NCI-H69 (cell line): ENCODE measurements at regions not wholly inside any gene's neighbourhood (a gene's known extent, or its start where the extent isn't known, plus 50 kb on each side); places are given as distances from the start of the nearest gene placed in this dataset.
"Not testable (repeated sequence)": the region's sequence is repeated elsewhere in the genome, so short reads cannot be mapped to it uniquely, and the experiment has no call there.

ENCODE experiments used
- DNase-seq: peaks from one replicate; lab custom pipeline; 2025; lab: John Stamatoyannopoulos, UW

DNA sequence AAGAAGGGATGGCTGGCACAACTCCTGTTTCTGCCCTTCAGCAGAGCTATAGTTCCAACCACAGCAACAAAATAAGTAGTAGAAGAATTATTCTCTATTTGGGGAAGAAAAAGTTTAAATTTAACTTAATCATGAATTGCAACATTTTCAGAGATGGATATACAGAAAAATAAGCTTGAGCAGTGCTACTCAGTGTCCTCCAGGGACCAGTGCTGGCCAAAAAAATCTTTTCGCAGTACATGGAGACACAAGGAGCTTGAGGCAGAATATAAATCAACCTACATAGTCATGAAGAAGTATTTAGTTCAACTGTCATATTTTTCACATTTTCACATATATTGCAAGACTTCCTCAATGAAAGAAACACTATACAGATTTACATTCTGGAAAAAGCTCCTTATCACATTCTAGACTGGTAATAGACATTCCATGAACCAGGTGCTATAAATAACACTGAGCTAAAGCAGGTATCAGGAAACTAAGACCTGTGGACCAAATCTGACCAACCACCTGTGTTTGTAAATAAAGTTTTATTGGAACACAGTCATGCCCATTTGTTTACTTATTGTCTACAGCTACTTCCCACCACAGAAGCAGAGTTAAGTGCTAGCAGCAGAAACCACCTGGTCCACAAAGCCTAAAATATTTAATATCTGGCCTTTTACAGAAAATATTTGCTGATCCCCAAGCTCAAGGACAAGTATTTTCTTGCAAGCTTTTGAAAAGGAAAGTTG lies 101.9 kb downstream of the RGS21 start:
- no peak for DNase-seq

DNA sequence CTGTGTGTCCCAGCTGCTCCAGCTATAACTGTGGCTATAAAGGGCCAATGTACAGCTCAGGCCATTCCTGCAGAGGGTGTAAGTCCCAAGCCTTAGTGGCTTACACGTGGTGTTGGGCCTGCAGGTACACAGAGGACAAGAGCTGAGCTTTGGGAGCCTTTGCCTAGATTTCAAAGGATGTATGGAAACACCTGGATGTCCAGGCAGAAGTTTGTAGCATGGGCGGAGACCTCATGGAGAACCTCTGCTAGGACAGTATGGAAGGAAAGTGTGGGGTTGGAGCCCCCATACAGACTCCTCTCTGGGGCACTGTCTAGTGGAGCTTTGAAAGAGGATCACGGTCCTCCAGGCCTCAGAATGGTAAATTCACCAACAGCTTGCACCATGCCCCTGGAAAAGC lies 113.9 kb downstream of the RGS21 start:
- DNase-seq, result no peak

GRCh38 chr1:192435704-192436103 lies 118.9 kb downstream of the RGS21 start:
- no peak for DNase-seq

DNA sequence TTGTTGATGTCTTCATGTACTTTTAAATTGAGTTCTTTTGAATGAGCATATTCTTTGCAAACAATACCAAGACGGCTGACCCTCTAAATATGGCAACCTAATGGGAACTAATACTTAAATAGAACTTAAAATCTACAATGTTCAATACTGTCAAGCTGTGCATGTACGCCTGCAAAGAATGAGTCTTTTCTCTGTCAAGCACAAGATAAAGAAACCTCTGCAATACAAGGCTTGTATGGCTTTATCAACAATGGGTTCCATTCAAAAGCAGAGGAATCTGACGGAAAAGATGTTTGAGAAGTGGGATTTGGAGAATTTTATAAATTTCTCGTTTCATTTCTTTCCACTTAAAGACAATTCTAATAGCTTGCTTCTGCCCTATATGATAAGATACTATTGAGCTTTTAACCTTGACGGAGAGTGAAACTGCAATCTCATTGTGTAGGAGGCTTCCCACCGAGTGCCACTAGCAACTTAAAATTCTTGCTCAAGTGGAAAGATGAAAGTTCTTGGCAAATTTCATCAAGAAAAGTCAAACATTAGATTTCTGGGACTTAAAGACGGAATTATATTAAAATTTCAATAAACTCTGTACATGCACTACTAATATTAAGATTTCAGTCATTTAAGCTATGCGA lies 119.8 kb downstream of the RGS21 start:
- no peak for DNase-seq

DNA sequence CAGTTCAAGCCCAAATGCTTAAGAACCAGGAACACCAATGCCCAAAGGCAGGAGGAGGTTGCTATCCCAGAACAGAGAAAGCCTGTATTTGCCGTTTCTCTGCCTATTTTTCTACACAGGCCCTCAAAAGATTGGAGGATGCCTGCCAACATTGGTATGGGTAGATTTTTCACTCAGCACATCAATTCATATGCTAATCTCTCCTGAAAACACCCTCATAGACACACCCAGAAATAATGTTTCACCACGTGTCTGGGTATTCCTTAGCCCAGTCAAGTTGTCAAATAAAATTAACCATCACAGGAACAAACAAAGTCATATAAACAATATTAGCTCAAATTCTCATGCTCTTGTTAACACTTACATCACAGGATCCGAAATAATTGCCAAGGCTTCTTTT lies 121.9 kb downstream of the RGS21 start:
- DNase-seq, result no peak

- DNase-seq, result no peak
Measured at GRCh38 chr1:192439373-192440025, 122.7 kb downstream of the RGS21 start.

- DNase-seq, result no peak
Measured at GRCh38 chr1:192441492-192441891, 124.7 kb downstream of the RGS21 start.

GRCh38 chr1:192442736-192443135 lies 125.9 kb downstream of the RGS21 start:
- DNase-seq, result no peak

GRCh38 chr1:192443616-192444015 lies 126.8 kb downstream of the RGS21 start:
- no peak for DNase-seq

GRCh38 chr1:192445241-192445640 lies 128.4 kb downstream of the RGS21 start:
- no peak for DNase-seq

DNA sequence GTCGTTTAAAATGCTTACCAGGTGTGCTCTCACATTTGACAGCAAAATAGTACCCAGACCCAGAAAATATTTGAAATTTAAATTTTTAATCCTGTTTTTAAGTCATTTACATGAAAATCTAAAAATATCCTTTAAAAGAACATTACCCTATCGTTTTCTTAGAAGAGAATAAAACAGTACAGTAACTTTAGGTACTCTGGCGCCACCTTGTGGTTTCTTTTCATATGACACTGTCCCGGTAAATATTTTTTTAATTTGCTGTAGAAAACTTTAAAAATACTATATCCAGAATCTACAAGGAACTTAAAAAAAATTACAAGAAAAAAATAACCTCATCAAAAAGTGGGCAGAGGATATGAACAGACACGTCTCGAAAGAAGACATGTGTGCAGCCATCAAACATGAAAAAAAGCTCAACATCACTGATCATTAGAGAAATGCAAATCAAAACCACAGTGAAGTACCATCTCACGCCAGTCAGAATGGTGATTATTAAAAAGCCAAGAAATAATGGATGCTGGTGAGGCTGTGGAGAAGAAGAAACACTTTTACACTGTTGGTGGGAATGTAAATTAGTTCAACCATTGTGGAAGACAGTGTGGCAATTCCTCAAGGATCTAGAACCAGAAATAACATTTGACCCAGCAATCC lies 129.2 kb downstream of the RGS21 start:
- DNase-seq, result peak; percentile 38

DNA sequence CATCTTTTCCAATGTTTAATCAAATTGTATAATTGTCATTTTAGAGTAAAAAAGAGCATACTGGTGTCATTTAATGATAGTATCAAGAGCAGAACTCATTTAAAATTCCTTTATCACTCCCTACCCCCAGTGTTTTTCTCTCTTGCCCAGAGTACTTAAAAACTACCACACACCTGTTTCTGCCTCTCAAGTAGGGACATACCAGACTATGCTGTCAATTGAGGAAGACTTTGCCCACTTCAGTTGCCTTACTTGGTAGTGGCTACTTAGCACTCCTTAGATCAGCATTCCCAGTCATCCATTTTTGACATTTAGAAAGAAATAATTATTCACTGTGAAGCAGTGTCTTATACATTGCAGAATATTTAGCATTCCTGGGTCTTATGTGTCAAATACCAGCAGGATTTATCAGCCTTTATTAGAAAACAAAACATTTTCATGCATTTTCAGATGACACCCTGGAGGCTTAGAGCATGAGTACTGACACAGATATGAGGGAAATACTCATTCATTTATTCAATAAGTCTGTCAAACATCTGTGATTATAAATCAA lies 127.5 kb upstream of the RGS1 start:
- no peak for DNase-seq

GRCh38 chr1:192453360-192453992 lies 122.1 kb upstream of the RGS1 start:
- no peak for DNase-seq

GRCh38 chr1:192459467-192459866 lies 116.1 kb upstream of the RGS1 start:
- DNase-seq, result no peak

DNA sequence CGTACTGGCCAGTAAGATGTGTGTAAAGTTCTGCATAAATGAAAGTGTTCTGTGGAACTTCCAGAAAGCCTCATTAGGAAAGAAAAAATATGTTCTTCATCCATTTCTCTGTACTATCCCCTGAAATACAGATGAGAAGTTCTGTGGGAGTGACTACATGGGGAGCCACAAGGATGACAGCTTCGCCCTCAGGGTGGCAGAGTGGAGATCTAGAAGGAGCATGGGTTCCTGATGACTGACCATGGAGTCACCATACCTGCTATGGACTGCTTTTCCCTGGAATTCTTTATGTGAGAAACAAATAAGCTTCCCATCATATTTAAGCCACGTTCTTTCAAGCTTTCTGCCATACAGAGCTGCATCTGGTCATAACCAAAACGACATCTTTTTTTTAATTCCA lies 113.9 kb upstream of the RGS1 start:
- DNase-seq, result no peak

GRCh38 chr1:192462616-192463015 lies 113.0 kb upstream of the RGS1 start:
- DNase-seq, result no peak

DNA sequence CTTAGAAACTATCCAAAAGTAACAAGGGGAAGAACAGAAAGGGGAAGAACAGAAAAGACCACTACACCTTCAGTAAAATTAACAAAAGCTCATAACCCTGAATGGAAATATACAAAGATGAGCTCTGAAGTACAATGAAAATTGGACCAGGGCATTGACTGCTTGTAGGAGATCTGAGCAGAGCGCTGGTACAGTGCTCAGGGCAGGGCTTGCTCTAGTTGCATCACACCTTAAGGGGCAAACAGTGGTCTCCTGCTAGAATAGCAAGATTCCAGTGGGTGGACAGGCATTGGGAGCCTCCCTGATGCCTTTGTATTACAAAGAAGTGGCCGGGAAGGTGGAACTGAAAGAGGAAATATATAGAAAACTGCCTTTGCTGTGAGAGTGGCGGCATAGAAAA lies 111.9 kb upstream of the RGS1 start:
- DNase-seq, result no peak

GRCh38 chr1:192465221-192465620 lies 110.4 kb upstream of the RGS1 start:
- DNase-seq, result not testable (repeated sequence)

GRCh38 chr1:192474080-192474683 lies 101.4 kb upstream of the RGS1 start:
- DNase-seq, result peak; percentile 56

DNA sequence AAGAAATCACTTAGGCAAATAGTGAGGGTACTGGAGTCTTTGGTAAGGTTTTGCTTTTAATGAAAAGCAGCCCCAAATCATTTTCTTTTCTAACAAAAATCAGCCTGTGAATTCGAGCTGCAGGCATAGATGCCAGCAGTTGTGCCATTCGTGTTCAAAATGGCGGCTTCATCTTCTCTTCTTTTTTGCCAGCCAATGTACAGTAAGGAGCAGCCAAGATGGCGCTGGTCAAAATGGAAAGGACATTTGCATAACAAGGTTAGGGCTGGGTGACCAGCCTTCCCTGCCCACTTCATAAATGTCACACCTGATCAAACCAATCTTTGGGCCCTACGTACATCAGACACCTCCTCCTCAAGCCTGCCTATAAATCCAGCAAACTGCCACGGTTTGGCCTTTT lies 100.2 kb upstream of the RGS1 start:
- no peak for DNase-seq

DNA sequence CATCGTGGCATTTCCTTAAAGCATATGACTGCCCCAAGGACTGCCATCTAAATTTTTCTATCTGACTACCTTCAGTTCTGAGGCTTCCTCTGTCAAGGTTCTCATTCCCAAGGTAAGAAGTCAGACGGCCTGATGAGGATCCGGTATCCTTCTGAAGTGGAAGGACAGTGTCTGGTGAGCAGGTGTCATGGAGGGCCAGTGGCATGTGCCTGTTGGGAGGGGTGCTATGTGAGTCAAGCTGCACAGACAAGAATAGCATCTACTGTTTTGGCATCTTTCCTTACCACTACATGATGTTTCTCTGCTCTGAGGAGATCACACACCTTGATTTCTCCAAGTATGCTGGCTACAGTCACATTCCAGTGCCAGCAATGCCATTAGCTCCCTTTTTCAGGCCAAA lies 99.6 kb upstream of the RGS1 start:
- no peak for DNase-seq
